A549 (cell line): ENCODE measurements at regions not wholly inside any gene's neighbourhood (a gene's known extent, or its start where the extent isn't known, plus 50 kb on each side); places are given as distances from the start of the nearest gene placed in this dataset.

Experiments used
- JUNB ChIP-seq: fragments of >200 bp; sonication (Bioruptor Twin); formaldehyde crosslinking; IDR thresholded peaks from 2 replicates; pipeline ENCODE4 v1.6.1; 2016
- REST ChIP-seq: fragments of 200-600 bp; sonication (generic); IDR thresholded peaks from 2 replicates; pipeline ENCODE4 v1.6.1; 2016; ENCODE audit warnings: antibody characterized with exemption, mild to moderate bottlenecking, moderate library complexity
- TP53 ChIP-seq: fragments of 250-450 bp; sonication (Bioruptor Pico); IDR thresholded peaks from 2 replicates; pipeline ENCODE4 v1.5.0; 2021; ENCODE audit warnings: mild to moderate bottlenecking, moderate library complexity
- TF ChIP-seq, protein P1 (sequence below): fragments of >200 bp; sonication (Bioruptor Twin); formaldehyde crosslinking; IDR thresholded peaks from 3 replicates; pipeline ENCODE4 v1.5.1; 2016
- TF ChIP-seq, protein P2 (sequence below): fragments of 150-350 bp; IDR thresholded peaks from 2 replicates; pipeline ENCODE4 v1.6.1; 2014; ENCODE audit warnings: low read depth, mild to moderate bottlenecking, low read length

DNA sequence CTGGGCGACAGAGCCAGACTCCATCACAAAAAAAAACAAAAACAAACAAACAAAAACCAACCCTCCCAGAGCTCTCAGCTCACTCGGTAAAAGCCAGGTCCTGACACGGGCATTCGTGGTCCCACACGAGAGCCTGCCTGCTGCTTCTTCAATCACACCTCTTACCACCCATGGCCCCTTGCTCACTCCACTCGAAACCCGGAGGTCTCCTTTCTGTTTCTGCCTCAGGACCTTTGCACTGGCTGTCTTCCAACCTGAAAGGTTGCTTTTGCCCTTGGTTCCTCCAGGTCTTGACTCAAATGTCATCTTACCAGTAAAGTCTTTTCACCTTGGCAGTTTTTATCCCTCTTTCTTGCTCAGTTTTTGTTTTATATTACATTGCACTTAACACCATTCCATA is 169.6 kb downstream of the EVX1 start:
- no peak for TF ChIP-seq REST
- TF ChIP-seq, protein P1, sequence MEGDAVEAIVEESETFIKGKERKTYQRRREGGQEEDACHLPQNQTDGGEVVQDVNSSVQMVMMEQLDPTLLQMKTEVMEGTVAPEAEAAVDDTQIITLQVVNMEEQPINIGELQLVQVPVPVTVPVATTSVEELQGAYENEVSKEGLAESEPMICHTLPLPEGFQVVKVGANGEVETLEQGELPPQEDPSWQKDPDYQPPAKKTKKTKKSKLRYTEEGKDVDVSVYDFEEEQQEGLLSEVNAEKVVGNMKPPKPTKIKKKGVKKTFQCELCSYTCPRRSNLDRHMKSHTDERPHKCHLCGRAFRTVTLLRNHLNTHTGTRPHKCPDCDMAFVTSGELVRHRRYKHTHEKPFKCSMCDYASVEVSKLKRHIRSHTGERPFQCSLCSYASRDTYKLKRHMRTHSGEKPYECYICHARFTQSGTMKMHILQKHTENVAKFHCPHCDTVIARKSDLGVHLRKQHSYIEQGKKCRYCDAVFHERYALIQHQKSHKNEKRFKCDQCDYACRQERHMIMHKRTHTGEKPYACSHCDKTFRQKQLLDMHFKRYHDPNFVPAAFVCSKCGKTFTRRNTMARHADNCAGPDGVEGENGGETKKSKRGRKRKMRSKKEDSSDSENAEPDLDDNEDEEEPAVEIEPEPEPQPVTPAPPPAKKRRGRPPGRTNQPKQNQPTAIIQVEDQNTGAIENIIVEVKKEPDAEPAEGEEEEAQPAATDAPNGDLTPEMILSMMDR = no peak
- no peak for TF ChIP-seq TP53
- TF ChIP-seq, protein P2, sequence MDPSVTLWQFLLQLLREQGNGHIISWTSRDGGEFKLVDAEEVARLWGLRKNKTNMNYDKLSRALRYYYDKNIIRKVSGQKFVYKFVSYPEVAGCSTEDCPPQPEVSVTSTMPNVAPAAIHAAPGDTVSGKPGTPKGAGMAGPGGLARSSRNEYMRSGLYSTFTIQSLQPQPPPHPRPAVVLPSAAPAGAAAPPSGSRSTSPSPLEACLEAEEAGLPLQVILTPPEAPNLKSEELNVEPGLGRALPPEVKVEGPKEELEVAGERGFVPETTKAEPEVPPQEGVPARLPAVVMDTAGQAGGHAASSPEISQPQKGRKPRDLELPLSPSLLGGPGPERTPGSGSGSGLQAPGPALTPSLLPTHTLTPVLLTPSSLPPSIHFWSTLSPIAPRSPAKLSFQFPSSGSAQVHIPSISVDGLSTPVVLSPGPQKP = no peak
- TF ChIP-seq JUNB = no peak
